CD8-positive, alpha-beta memory T cell (primary cell): ENCODE measurements at regions not wholly inside any gene's neighbourhood (a gene's known extent, or its start where the extent isn't known, plus 50 kb on each side); places are given as distances from the start of the nearest gene placed in this dataset.

ENCODE experiments used
- CTCF ChIA-PET: fragments of 350-600 bp; sonication (Branson Sonifier 250); formaldehyde crosslinking; loops from one replicate; lab custom pipeline; 2021; ENCODE audit warnings: antibody characterized with exemption; lab: Charles Lee
- POLR2A ChIA-PET: fragments of 350-600 bp; sonication (Branson Sonifier 250); formaldehyde crosslinking; loops from one replicate; lab custom pipeline; 2021; ENCODE audit warnings: antibody characterized with exemption; lab: Charles Lee
- DNase-seq, 5 donors: peaks; one replicate each; pipeline versions ENCODE4 v3.0.0 to v3.0.0-alpha.2; 2020 to 2022; ENCODE audit warnings: mixed read lengths in 1 of 5
- H3K27ac ChIP-seq: one replicate; pipeline ENCODE4 v1.7.0; 2013; ENCODE audit warnings: low read depth, mild to moderate bottlenecking, low read length, moderate library complexity
- H3K27me3 ChIP-seq: 2 replicates; pipeline ENCODE4 v1.7.0; 2013; ENCODE audit warnings: low read length, mild to moderate bottlenecking; ENCODE audit not compliant: insufficient read depth, poor library complexity, severe bottlenecking
- H3K36me3 ChIP-seq: 2 replicates; pipeline ENCODE4 v1.7.0; 2013; ENCODE audit warnings: mild to moderate bottlenecking, low read length, moderate library complexity; ENCODE audit not compliant: insufficient read depth
- H3K4me1 ChIP-seq: 2 replicates; pipeline ENCODE4 v1.7.0; 2013; ENCODE audit warnings: mild to moderate bottlenecking, low read length, moderate library complexity; ENCODE audit not compliant: insufficient read depth
- H3K4me3 ChIP-seq: 2 replicates; pipeline ENCODE4 v1.7.0; 2013; ENCODE audit warnings: mild to moderate bottlenecking, low read length
- H3K9me3 ChIP-seq: 2 replicates; pipeline ENCODE4 v1.7.0; 2013; ENCODE audit warnings: mild to moderate bottlenecking, low read length
- H3K27ac Mint-ChIP-seq, 8 donors: one replicate each; pipeline ENCODE4 v1.8.0; 2020 to 2021; ENCODE audit warnings: mixed read lengths in 8 of 8, mild to moderate bottlenecking in 6 of 8, inconsistent platforms in 3 of 8, moderate library complexity in 3 of 8
- H3K27me3 Mint-ChIP-seq, 2 donors: one replicate each; pipeline ENCODE4 v1.8.0; 2020 to 2021; ENCODE audit warnings: mixed read lengths in 2 of 2, mild to moderate bottlenecking in 1 of 2, moderate library complexity in 1 of 2
- H3K36me3 Mint-ChIP-seq, 3 donors: one replicate each; pipeline ENCODE4 v1.8.0; 2020 to 2021; ENCODE audit warnings: mixed read lengths in 3 of 3, inconsistent platforms in 1 of 3, mild to moderate bottlenecking in 1 of 3
- H3K4me1 Mint-ChIP-seq, 3 donors: one replicate each; pipeline ENCODE4 v1.8.0; 2020 to 2021; ENCODE audit warnings: mixed read lengths in 3 of 3, inconsistent platforms in 1 of 3, mild to moderate bottlenecking in 1 of 3
- H3K4me3 Mint-ChIP-seq, 7 donors: one replicate each; pipeline ENCODE4 v1.8.0; 2020 to 2021; ENCODE audit warnings: mixed read lengths in 7 of 7, mild to moderate bottlenecking in 6 of 7, moderate library complexity in 4 of 7, inconsistent platforms in 2 of 7
- H3K9me3 Mint-ChIP-seq, 5 donors: one replicate each; pipeline ENCODE4 v1.8.0; 2020 to 2022; ENCODE audit warnings: mixed read lengths in 5 of 5, mild to moderate bottlenecking in 3 of 5, moderate library complexity in 2 of 5, inconsistent platforms in 1 of 5

GRCh38 chr5:110043025-110043424, 353.3 kb downstream of the MAN2A1 start:
- peaks cover 7 to 14% (median 8%) of the 10 kb centered on the region in 3 donors for H3K4me1 Mint-ChIP-seq
- Histone ChIP-seq H3K4me3 (no peak overlapping the region), H3K9me3 (no peaks in the 10 kb centered on the region), H3K27me3 (no peaks in the 10 kb centered on the region), H3K27ac (no peak overlapping the region), H3K4me1 (no peaks in the 10 kb centered on the region), H3K36me3 (no peaks in the 10 kb centered on the region)
- no peak overlapping the region for H3K4me3 Mint-ChIP-seq
- H3K27me3 Mint-ChIP-seq = peaks cover 9% of the 10 kb centered on the region in 2 donors
- H3K9me3 Mint-ChIP-seq = peaks cover 0 to 17% (median 6%) of the 10 kb centered on the region in 5 donors
- peaks cover 0 to 20% (median 3%) of the 10 kb centered on the region in 3 donors for H3K36me3 Mint-ChIP-seq
- DNase-seq = peak in 2 of 5 donors; percentile 13 to 19
- POLR2A ChIA-PET = no interaction called here
- CTCF ChIA-PET = no interaction called here
- no peak overlapping the region for H3K27ac Mint-ChIP-seq

DNA sequence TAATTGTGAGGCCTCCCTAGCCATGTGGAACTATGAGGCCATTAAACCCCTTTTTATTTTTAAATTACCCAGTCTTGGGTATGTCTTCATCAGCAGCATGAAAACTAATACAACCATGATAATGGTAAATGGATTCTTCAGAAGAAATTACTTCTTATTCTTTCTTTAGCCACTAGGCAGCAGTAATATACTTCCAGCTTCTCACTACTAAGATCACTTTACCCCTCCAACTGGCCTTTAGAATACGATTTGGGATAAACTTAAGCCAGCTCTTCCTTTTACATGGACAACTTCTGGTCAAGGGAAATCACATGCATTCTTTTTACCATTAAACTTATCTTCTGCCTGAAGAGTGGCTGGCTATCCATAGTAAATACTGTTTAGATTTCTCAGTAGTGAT, 355.4 kb downstream of the MAN2A1 start:
- H3K9me3 Mint-ChIP-seq = peaks cover 0 to 17% (median 6%) of the 10 kb centered on the region in 5 donors
- Histone ChIP-seq H3K27me3 (no peaks in the 10 kb centered on the region), H3K9me3 (no peaks in the 10 kb centered on the region), H3K36me3 (no peaks in the 10 kb centered on the region), H3K27ac (no peak overlapping the region), H3K4me1 (no peaks in the 10 kb centered on the region), H3K4me3 (no peak overlapping the region)
- POLR2A ChIA-PET = no interaction called here
- H3K27ac Mint-ChIP-seq = no peak overlapping the region
- H3K36me3 Mint-ChIP-seq = peaks cover 0 to 20% (median 3%) of the 10 kb centered on the region in 3 donors
- H3K4me3 Mint-ChIP-seq = no peak overlapping the region
- H3K27me3 Mint-ChIP-seq = peaks cover 14% of the 10 kb centered on the region in 2 donors
- CTCF ChIA-PET = no interaction called here
- H3K4me1 Mint-ChIP-seq = peaks cover 8 to 20% (median 12%) of the 10 kb centered on the region in 3 donors
- no peak for DNase-seq

- Histone ChIP-seq H3K36me3 (no peaks in the 10 kb centered on the region), H3K4me3 (no peak overlapping the region), H3K4me1 (peaks cover 6% of the 10 kb centered on the region), H3K27ac (no peak overlapping the region), H3K27me3 (no peaks in the 10 kb centered on the region), H3K9me3 (no peaks in the 10 kb centered on the region)
- Mint-ChIP-seq H3K9me3 (peaks cover 0 to 9% (median 5%) of the 10 kb centered on the region in 5 donors), H3K27ac (no peak overlapping the region), H3K4me1 (peaks cover 7 to 15% (median 11%) of the 10 kb centered on the region in 3 donors), H3K36me3 (peaks cover 0 to 24% (median 3%) of the 10 kb centered on the region in 3 donors), H3K4me3 (no peak overlapping the region), H3K27me3 (peaks cover 14% of the 10 kb centered on the region in 2 donors)
- CTCF ChIA-PET = interaction anchor here (1.3 kb wide), 1 partner anchor 9 kb away, joined by 3 read pairs; no protein-coding TSS in a partner anchor
- DNase-seq = no peak
- POLR2A ChIA-PET = no interaction called here
Measured at GRCh38 chr5:110048491-110048890, 358.8 kb downstream of the MAN2A1 start.

- POLR2A ChIA-PET = interaction anchor here (0.6 kb wide), 1 partner anchor 351 kb away, joined by 3 read pairs; no protein-coding TSS in a partner anchor
- H3K4me1 Mint-ChIP-seq = peaks cover 19 to 26% (median 23%) of the 10 kb centered on the region in 3 donors
Measured at GRCh38 chr5:110049816-110050215, 360.1 kb downstream of the MAN2A1 start.

DNA sequence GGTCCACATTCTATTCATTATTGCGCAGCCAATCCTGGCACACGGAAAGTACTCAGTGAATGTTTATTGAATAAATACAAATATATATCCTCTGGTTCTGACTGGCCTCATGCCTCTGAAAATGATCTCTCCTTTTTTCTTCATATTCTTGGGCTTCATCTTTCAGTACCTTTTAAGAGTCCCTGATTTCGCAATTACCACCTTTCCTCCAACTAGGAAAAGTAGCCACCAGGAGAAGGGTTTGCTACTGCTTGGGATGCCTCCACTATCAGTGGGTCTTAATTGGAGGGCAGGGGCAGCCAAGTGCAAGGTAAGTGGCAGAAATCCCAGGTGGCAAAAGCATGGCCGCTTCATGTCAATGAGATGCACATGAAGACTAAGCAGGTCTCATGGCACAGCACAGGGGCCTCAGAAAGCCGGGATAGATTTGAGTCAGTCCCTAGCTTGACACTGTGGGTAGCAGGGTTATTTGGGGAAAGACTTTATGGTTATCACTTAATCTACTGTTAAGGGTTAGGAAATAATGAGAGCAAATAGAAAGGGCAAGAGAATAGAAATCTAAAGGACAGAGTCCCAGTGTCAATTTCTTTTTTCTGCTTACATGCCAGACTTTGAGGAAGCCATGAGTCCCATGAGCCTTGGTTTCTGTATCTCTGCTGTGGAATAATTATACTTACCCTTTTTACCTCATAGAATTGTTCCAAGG, 361.1 kb downstream of the MAN2A1 start:
- ChIA-PET POLR2A (no interaction called here), CTCF (no interaction called here)
- Mint-ChIP-seq H3K36me3 (peaks cover 0 to 7% (median 0%) of the 10 kb centered on the region in 3 donors), H3K9me3 (no peaks in the 10 kb centered on the region), H3K4me1 (peaks cover 29 to 36% (median 30%) of the 10 kb centered on the region in 3 donors), H3K4me3 (no peak overlapping the region), H3K27ac (no peak overlapping the region), H3K27me3 (peaks cover 12 to 14% of the 10 kb centered on the region in 2 donors)
- H3K27me3 ChIP-seq = no peaks in the 10 kb centered on the region
- H3K4me3 ChIP-seq = no peak overlapping the region
- H3K27ac ChIP-seq = no peak overlapping the region
- H3K36me3 ChIP-seq = no peaks in the 10 kb centered on the region
- no peak for DNase-seq
- H3K4me1 ChIP-seq = peaks cover 26% of the 10 kb centered on the region
- H3K9me3 ChIP-seq = no peaks in the 10 kb centered on the region

More at GRCh38 chr5:110049816-110050215, 360.1 kb downstream of the MAN2A1 start:
- peak overlapping the region in 1 of 8 donors; percentile 30 for H3K27ac Mint-ChIP-seq
- H3K4me1 ChIP-seq = peaks cover 19% of the 10 kb centered on the region
- H3K36me3 ChIP-seq = no peaks in the 10 kb centered on the region
- CTCF ChIA-PET = no interaction called here
- H3K9me3 ChIP-seq = no peaks in the 10 kb centered on the region
- peaks cover 0 to 4% (median 0%) of the 10 kb centered on the region in 5 donors for H3K9me3 Mint-ChIP-seq
- H3K27me3 ChIP-seq = no peaks in the 10 kb centered on the region
- no peak for DNase-seq
- no peak overlapping the region for H3K27ac ChIP-seq
- H3K4me3 Mint-ChIP-seq = no peak overlapping the region
- no peak overlapping the region for H3K4me3 ChIP-seq
- H3K36me3 Mint-ChIP-seq = peaks cover 0 to 14% (median 0%) of the 10 kb centered on the region in 3 donors
- H3K27me3 Mint-ChIP-seq = peaks cover 14% of the 10 kb centered on the region in 2 donors

DNA sequence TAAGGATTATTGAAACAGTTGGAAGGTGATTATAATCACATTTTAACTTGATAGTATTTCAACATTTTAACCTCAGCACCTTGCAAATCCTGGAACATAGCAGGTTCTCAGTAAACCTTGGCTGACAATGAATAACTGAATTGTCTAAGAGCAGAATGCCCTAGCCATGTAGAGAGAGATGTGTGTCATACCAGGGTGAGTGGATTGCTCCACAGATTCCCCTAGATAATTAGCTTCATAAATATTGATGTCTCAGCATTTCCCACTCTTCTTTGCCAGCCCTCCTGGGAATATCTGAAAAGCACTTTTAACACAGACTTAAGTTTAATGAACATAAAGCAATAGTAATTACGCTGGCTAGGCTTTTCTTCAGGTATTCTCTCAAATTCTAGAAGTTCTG, 363.5 kb downstream of the MAN2A1 start:
- Histone ChIP-seq H3K9me3 (no peaks in the 10 kb centered on the region), H3K4me3 (no peak overlapping the region), H3K27ac (no peak overlapping the region), H3K27me3 (no peaks in the 10 kb centered on the region), H3K4me1 (peaks cover 26% of the 10 kb centered on the region), H3K36me3 (no peaks in the 10 kb centered on the region)
- H3K27ac Mint-ChIP-seq = peak overlapping the region in 3 of 8 donors; percentile 41 to 76 (median 54)
- peaks cover 0 to 4% (median 0%) of the 10 kb centered on the region in 3 donors for H3K36me3 Mint-ChIP-seq
- peaks cover 32 to 37% (median 32%) of the 10 kb centered on the region in 3 donors for H3K4me1 Mint-ChIP-seq
- no peak overlapping the region for H3K4me3 Mint-ChIP-seq
- no peaks in the 10 kb centered on the region for H3K9me3 Mint-ChIP-seq
- no peak for DNase-seq
- POLR2A ChIA-PET = no interaction called here
- CTCF ChIA-PET = interaction anchor here (1.0 to 2.1 kb wide), 2 partner anchors 131 to 372 kb away, joined by 3 to 4 read pairs; no protein-coding TSS in a partner anchor
- H3K27me3 Mint-ChIP-seq = peaks cover 3 to 5% of the 10 kb centered on the region in 2 donors

GRCh38 chr5:110053824-110054223, 364.1 kb downstream of the MAN2A1 start:
- ChIA-PET POLR2A (interaction anchor here (1.0 kb wide), 2 partner anchors 197 to 364 kb away, joined by 4 to 6 read pairs; partner anchors contain the start of gene MAN2A1), CTCF (interaction anchor here (0.9 to 2.1 kb wide), 4 partner anchors 11 to 373 kb away, joined by 3 to 5 read pairs (median 4); partner anchors contain the start of gene MAN2A1)

More at GRCh38 chr5:110053824-110054223, 364.1 kb downstream of the MAN2A1 start:
- no peak overlapping the region for H3K27ac ChIP-seq
- Mint-ChIP-seq H3K27ac (peak overlapping the region; percentile 12 to 83 (median 57)), H3K9me3 (no peaks in the 10 kb centered on the region), H3K4me1 (peaks cover 32 to 37% (median 32%) of the 10 kb centered on the region in 3 donors), H3K27me3 (peaks cover 0 to 2% of the 10 kb centered on the region in 2 donors), H3K36me3 (peaks cover 0 to 4% (median 0%) of the 10 kb centered on the region in 3 donors), H3K4me3 (peak overlapping the region in 6 of 7 donors; percentile 0 to 58 (median 30))
- peaks cover 26% of the 10 kb centered on the region for H3K4me1 ChIP-seq
- no peaks in the 10 kb centered on the region for H3K36me3 ChIP-seq
- no peak overlapping the region for H3K4me3 ChIP-seq
- no peaks in the 10 kb centered on the region for H3K9me3 ChIP-seq
- no peak for DNase-seq
- no peaks in the 10 kb centered on the region for H3K27me3 ChIP-seq
